ENCODE measurements at regions not wholly inside any gene's neighbourhood (a gene's known extent, or its start where the extent isn't known, plus 50 kb on each side); places are given as distances from the start of the nearest gene placed in this dataset.

DNA sequence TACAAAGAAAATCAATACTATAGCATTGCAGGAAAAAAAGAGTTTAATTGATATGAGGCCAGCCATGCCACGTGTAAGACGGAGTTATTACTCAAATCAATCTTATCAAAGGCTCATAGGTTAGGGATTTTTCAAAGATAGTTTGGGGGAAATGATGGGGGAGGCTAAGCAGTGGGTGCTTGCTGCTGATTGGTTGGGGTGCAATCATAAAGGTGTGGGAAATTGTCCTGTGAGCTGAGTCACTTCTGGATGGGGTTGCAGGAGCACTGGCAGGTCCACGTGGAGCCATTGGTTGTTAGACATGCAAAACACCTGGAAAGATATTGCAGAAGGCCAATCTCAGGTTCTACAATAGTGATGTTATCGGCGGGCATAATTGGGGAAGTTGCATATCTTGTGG, 319.2 kb upstream of the COBL start:
- DNase-seq (ENCODE audit: low spot score in 2 of 2) (no peak), ATAC-seq (replicated peaks; ENCODE audit: extremely low read depth, poor library complexity, severe bottlenecking) (no peak)
- H3K4me1 Mint-ChIP-seq = no peaks in the 10 kb centered on the region
- peaks cover 17% of the 10 kb centered on the region for H3K9me3 Mint-ChIP-seq
- H3K27ac Mint-ChIP-seq (ENCODE audit: low read depth) = no peak overlapping the region
- no peaks in the 10 kb centered on the region for H3K27me3 Mint-ChIP-seq
- no peak overlapping the region for H3K4me3 Mint-ChIP-seq
- H3K36me3 Mint-ChIP-seq (ENCODE audit: insufficient read depth) = peaks cover 3% of the 10 kb centered on the region

DNA sequence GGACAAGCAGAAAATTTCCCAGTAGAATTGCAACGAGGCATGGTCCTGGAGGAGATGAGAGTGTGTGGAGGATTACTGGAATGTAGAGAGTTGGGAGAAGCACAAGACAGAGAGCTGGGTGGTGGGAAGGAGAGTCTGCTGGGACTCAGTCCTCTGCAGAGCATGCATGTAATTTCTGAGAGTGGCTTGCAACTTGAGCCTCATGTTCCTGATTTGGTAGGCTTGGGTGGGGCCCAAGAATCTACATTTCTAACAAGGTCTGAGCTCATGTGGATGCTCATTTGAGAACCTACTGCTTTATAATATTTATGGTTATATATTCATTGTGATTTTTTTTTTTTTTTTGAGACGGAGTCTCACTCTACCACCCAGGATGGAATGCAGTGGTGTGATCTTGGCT, 317.9 kb upstream of the COBL start:
- Mint-ChIP-seq H3K27ac (ENCODE audit: low read depth) (no peak overlapping the region), H3K36me3 (ENCODE audit: insufficient read depth) (peaks cover 4% of the 10 kb centered on the region), H3K4me1 (no peaks in the 10 kb centered on the region), H3K9me3 (peaks cover 17% of the 10 kb centered on the region), H3K27me3 (no peaks in the 10 kb centered on the region), H3K4me3 (no peak overlapping the region)
- DNase-seq (ENCODE audit: low spot score in 2 of 2) = no peak
- ATAC-seq (replicated peaks; ENCODE audit: extremely low read depth, poor library complexity, severe bottlenecking) = no peak

DNA sequence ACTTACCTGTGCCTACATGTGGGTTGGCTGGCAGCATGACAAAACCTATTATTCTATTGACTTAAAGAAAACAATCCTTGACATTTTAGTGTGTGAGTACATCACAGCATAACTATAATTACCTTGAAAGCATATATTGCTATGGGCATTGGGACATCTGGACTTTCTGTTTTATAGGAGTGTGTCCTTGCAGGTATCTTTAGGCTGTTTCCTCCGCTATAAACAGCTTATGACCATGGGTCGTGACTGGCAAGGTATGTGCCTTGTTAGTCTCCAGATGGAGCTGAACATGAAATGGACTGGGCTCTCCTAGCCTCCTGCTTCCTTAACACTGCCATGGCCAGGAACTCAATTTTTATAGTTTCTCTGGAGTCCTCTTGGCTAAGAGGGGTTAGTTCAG, 317.4 kb upstream of the COBL start:
- Mint-ChIP-seq H3K36me3 (ENCODE audit: insufficient read depth) (peaks cover 4% of the 10 kb centered on the region), H3K27ac (ENCODE audit: low read depth) (no peak overlapping the region), H3K27me3 (no peaks in the 10 kb centered on the region), H3K9me3 (peaks cover 17% of the 10 kb centered on the region), H3K4me3 (no peak overlapping the region), H3K4me1 (no peaks in the 10 kb centered on the region)
- no peak for ATAC-seq (replicated peaks; ENCODE audit: extremely low read depth, poor library complexity, severe bottlenecking)
- DNase-seq (ENCODE audit: low spot score in 2 of 2) = no peak

DNA sequence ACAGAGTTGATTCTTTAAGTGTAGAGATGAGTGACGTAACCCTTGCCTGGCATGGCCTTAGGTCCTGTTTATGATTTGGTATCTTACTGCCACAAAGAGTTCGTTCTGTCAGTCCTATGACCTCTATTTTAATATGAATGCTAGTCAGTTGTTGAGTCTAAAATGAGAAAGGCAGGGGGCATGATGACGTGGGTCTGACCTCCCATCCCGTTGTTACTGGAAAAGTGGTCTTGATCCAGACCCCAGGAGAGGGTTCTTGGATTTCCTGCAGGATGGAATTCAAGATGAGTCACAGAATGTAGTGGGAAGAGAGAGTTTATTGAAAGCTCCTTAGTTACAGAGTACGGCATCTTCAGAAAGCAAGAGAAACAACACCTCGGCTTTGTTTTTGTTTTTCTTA, 317.0 kb upstream of the COBL start:
- ATAC-seq (replicated peaks; ENCODE audit: extremely low read depth, poor library complexity, severe bottlenecking) = no peak

DNA sequence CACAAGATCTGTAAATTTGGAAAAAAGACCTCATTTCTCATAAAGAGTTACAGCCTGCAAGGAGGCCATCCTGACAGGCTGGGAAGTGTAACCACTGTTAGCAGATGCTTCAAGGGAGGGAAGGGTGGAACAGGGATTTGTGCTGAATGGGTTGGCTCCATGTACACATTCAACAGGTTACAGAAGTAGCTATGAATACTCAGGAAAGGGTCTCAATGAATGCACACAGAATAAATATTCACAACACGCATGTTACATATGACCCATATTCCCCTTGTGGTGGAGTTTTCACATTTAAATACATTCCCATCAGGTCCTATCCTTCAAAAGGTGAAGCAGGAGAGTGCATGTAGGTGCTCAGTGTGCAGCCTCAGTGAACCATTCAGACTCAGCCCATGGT, 316.4 kb upstream of the COBL start:
- Mint-ChIP-seq H3K27ac (ENCODE audit: low read depth) (no peak overlapping the region), H3K27me3 (no peaks in the 10 kb centered on the region), H3K36me3 (ENCODE audit: insufficient read depth) (peaks cover 4% of the 10 kb centered on the region), H3K4me1 (no peaks in the 10 kb centered on the region), H3K4me3 (no peak overlapping the region), H3K9me3 (peaks cover 17% of the 10 kb centered on the region)
- no peak for ATAC-seq (replicated peaks; ENCODE audit: extremely low read depth, poor library complexity, severe bottlenecking)
- DNase-seq (ENCODE audit: low spot score in 2 of 2) = no peak

More for the DNA sequence above, 317.0 kb upstream of the COBL start:
- Mint-ChIP-seq H3K4me3 (no peak overlapping the region), H3K27me3 (no peaks in the 10 kb centered on the region), H3K36me3 (ENCODE audit: insufficient read depth) (peaks cover 4% of the 10 kb centered on the region), H3K4me1 (no peaks in the 10 kb centered on the region), H3K9me3 (peaks cover 17% of the 10 kb centered on the region), H3K27ac (ENCODE audit: low read depth) (no peak overlapping the region)
- DNase-seq (ENCODE audit: low spot score in 2 of 2) = no peak

DNA sequence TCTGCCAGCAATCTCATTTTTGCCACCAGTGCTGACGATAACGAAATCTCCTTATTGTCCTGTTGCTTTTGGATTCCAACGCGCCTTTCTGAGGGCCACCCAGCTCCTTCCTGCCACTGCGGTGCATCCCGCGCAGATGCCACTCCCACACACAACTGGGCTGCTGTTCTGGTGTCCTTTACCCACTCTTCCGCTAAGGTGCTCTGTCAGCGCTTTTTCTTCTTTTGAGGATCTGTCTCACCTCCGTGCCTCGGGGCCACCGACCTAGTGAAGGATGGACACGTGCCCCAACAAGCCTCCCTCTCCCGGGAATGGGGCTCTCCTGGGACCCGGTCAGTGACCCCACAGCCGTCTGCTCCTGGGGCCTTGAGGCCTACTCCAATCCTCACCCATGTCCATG, 314.3 kb upstream of the COBL start:
- Mint-ChIP-seq H3K4me1 (no peaks in the 10 kb centered on the region), H3K27me3 (no peaks in the 10 kb centered on the region), H3K4me3 (no peak overlapping the region), H3K36me3 (ENCODE audit: insufficient read depth) (peaks cover 4% of the 10 kb centered on the region), H3K9me3 (peaks cover 16% of the 10 kb centered on the region), H3K27ac (ENCODE audit: low read depth) (no peak overlapping the region)
- ATAC-seq (replicated peaks; ENCODE audit: extremely low read depth, poor library complexity, severe bottlenecking) = no peak
- no peak for DNase-seq (ENCODE audit: low spot score in 2 of 2)

DNA sequence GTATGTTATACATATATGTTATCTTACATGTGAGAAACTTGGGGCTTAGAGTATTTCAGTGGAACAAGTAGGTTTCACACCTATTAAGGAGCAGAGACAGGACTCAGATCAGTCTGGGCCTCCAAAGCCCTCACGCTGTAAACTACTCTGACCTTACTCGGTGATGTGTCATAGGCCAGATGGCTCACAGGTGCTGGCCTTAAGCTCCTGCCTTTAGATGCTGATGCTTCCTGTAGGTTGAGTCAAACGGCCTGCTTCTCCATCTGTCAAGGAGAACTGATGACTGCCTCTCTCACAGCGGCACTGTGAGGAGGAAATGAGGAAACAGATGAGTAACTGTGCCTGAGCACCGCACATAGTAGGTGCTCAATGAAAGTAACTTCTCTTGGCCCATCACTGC, 312.6 kb upstream of the COBL start:
- no peak for ATAC-seq (replicated peaks; ENCODE audit: extremely low read depth, poor library complexity, severe bottlenecking)
- Mint-ChIP-seq H3K4me1 (no peaks in the 10 kb centered on the region), H3K27me3 (no peaks in the 10 kb centered on the region), H3K27ac (ENCODE audit: low read depth) (no peak overlapping the region), H3K4me3 (no peak overlapping the region), H3K9me3 (peaks cover 10% of the 10 kb centered on the region), H3K36me3 (ENCODE audit: insufficient read depth) (peaks cover 4% of the 10 kb centered on the region)
- no peak for DNase-seq (ENCODE audit: low spot score in 2 of 2)

DNA sequence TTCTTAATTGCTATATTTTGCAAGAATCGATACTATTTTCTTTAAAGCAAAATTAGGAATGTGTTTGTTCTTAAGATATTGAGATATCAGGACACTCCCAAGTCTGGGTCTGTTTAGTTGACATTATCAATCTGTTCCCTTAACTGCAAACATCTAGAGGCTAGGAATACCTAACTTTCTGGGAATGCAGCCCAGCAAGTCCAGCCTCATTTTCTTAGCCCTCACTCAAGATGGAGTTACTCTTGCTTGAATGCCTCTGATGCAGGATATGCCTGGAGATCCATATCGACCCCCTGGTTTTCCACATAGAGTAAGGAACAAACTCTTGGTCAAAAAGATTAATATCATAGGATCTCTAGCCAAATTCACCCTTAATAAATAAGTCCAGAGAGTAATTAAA, 305.3 kb upstream of the COBL start:
- Mint-ChIP-seq H3K4me3 (no peak overlapping the region), H3K9me3 (peaks cover 26% of the 10 kb centered on the region)

DNA sequence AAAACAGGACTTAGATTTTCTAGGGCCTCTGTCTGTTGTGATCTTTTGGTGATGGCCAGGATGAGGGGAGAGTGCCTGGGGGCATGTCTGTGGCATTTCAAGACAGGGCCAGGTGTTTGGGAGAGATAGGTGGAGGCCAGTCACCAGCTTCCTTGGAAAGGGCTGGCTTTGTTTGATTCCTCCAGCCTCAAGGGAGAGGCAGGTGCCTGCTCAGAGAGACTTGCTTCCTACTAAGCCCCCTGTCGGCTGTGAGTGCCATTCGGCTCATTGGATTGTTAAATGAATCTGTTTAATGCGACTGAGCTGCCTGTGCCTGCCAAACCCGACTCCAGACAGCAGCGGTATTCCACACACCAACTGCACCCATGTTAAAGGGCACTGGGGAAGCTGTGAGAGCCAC, 304.1 kb upstream of the COBL start:
- Mint-ChIP-seq H3K27ac (ENCODE audit: low read depth) (no peak overlapping the region), H3K27me3 (no peaks in the 10 kb centered on the region), H3K4me1 (no peaks in the 10 kb centered on the region), H3K4me3 (no peak overlapping the region), H3K9me3 (peaks cover 26% of the 10 kb centered on the region), H3K36me3 (ENCODE audit: insufficient read depth) (no peaks in the 10 kb centered on the region)
- ATAC-seq (replicated peaks; ENCODE audit: extremely low read depth, poor library complexity, severe bottlenecking) = no peak
- no peak for DNase-seq (ENCODE audit: low spot score in 2 of 2)

More for the DNA sequence above, 305.3 kb upstream of the COBL start:
- Mint-ChIP-seq H3K27ac (ENCODE audit: low read depth) (no peak overlapping the region), H3K4me1 (no peaks in the 10 kb centered on the region), H3K27me3 (no peaks in the 10 kb centered on the region), H3K36me3 (ENCODE audit: insufficient read depth) (no peaks in the 10 kb centered on the region)
- DNase-seq (ENCODE audit: low spot score in 2 of 2) = no peak
- ATAC-seq (replicated peaks; ENCODE audit: extremely low read depth, poor library complexity, severe bottlenecking) = no peak

DNA sequence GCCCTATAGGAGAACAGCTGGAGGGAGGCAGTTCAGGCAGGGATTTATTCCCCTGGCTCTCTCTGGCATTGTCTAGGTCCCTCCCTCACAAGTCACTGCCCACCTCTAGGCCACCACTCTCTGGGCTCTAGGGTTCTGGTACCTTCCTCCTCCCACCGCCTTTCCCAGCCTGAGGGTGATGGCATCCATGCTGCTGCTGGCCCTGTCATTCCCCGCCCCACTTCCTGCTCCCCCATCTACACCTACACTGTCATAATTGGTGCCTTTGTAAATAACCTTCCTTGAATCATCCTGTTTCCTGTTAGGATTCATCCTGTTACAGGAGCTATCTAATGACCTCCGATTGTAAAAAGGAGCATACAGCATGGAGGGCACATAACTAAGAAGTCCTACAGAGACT, 303.3 kb upstream of the COBL start:
- no peaks in the 10 kb centered on the region for H3K36me3 Mint-ChIP-seq (ENCODE audit: insufficient read depth)

DNA sequence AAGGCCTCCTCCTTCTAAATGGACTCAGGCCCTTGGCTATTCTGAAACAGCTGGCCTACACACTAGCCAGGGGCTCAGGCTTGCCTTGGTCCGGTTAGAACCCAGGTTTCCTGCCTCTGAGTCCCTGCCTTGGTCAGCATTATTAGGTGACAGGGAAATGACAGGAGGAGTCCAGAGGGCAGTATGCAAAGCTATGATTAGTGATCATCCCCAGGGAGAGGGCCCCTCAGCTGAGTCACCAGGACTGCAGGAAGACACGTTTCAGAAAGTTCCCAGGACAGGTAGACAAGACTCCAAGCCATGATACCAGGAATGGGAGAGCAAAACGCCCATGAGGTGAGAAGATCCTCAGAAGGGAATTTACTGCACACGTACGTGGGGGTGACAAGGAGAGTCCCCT, 301.1 kb upstream of the COBL start:
- H3K27ac Mint-ChIP-seq (ENCODE audit: low read depth) = no peak overlapping the region
- H3K36me3 Mint-ChIP-seq (ENCODE audit: insufficient read depth) = peaks cover 2% of the 10 kb centered on the region
- H3K9me3 Mint-ChIP-seq = peaks cover 18% of the 10 kb centered on the region
- DNase-seq (ENCODE audit: low spot score in 2 of 2) (no peak), ATAC-seq (replicated peaks; ENCODE audit: extremely low read depth, poor library complexity, severe bottlenecking) (no peak)
- no peaks in the 10 kb centered on the region for H3K27me3 Mint-ChIP-seq
- no peak overlapping the region for H3K4me3 Mint-ChIP-seq
- H3K4me1 Mint-ChIP-seq = no peaks in the 10 kb centered on the region

More for the DNA sequence above, 303.3 kb upstream of the COBL start:
- Mint-ChIP-seq H3K27me3 (no peaks in the 10 kb centered on the region), H3K4me3 (no peak overlapping the region), H3K9me3 (peaks cover 29% of the 10 kb centered on the region), H3K27ac (ENCODE audit: low read depth) (no peak overlapping the region), H3K4me1 (no peaks in the 10 kb centered on the region)
- ATAC-seq (replicated peaks; ENCODE audit: extremely low read depth, poor library complexity, severe bottlenecking) (no peak), DNase-seq (ENCODE audit: low spot score in 2 of 2) (no peak)

DNA sequence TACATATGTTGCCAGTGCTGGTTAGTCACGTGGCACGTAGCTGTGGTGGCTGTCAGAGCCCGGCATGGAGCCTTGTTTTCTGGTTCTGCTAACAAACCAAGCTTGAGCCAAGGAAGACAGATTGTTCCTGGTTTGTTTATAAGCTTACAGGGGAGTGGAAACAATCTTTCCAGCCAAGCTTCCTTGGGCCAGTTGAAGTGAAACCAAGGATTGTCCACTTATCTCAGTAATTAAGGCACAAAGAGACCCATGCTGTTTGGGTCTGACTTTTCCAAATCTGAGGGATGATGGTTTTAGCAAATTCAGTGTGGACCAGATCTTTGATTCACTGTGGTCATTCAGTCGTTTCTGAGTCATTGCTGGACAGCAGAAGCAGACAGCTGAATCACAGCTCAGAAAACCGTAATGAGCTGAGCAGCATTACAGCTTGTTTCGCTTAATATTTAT, 297.3 kb upstream of the COBL start:
- Mint-ChIP-seq H3K4me3 (no peak overlapping the region), H3K27me3 (no peaks in the 10 kb centered on the region), H3K27ac (ENCODE audit: low read depth) (no peak overlapping the region), H3K36me3 (ENCODE audit: insufficient read depth) (peaks cover 2% of the 10 kb centered on the region), H3K9me3 (peaks cover 12% of the 10 kb centered on the region), H3K4me1 (no peaks in the 10 kb centered on the region)
- no peak for DNase-seq (ENCODE audit: low spot score in 2 of 2)
- no peak for ATAC-seq (replicated peaks; ENCODE audit: extremely low read depth, poor library complexity, severe bottlenecking)

DNA sequence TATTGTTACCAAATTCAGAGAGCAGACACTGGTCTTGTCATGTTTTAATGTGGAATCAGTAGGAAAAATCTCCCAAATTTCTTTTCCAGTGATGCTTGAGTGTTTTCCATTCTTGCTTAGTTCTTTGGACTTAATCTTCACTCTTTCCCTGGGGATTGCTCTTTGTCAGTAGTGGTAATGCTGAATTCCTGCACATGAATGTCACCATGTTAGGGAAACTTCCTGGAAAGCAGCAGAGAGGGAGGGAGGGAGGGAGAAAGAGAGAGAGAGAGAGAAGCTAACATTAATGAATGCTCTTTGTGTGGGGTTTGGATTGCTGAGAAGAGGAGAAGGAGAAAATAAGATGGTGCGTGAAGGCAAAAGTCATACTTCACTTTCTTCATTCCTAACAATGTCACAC, 295.3 kb upstream of the COBL start:
- peaks cover 2% of the 10 kb centered on the region for H3K36me3 Mint-ChIP-seq (ENCODE audit: insufficient read depth)
- no peaks in the 10 kb centered on the region for H3K4me1 Mint-ChIP-seq
- ATAC-seq (replicated peaks; ENCODE audit: extremely low read depth, poor library complexity, severe bottlenecking) = no peak
- H3K27me3 Mint-ChIP-seq = no peaks in the 10 kb centered on the region
- H3K9me3 Mint-ChIP-seq = peaks cover 16% of the 10 kb centered on the region
- no peak overlapping the region for H3K4me3 Mint-ChIP-seq
- no peak overlapping the region for H3K27ac Mint-ChIP-seq (ENCODE audit: low read depth)
- DNase-seq (ENCODE audit: low spot score in 2 of 2) = no peak

DNA sequence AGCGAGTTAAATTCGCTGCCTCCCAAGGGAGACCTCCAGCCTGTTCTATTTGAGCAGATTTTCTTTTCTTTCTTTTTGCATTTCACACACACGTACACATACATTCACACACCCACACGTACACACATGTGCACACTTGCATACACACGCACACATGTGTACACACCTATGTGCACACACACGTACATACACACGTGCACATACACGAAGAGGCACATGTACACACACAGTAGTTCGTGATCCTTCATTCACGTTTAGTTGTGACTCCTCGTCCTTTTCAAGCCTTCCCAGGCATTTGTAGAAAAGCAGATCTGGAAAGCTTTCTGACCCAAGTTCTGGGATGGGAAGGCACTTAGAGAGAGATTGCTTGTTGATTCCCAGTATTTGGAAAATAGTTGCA, 290.8 kb upstream of the COBL start:
- H3K4me3 Mint-ChIP-seq = no peak overlapping the region
- no peak for DNase-seq (ENCODE audit: low spot score in 2 of 2)
- H3K9me3 Mint-ChIP-seq = peaks cover 8% of the 10 kb centered on the region
- no peak for ATAC-seq (replicated peaks; ENCODE audit: extremely low read depth, poor library complexity, severe bottlenecking)
- H3K27me3 Mint-ChIP-seq = no peaks in the 10 kb centered on the region
- H3K36me3 Mint-ChIP-seq (ENCODE audit: insufficient read depth) = no peaks in the 10 kb centered on the region
- no peak overlapping the region for H3K27ac Mint-ChIP-seq (ENCODE audit: low read depth)
- no peaks in the 10 kb centered on the region for H3K4me1 Mint-ChIP-seq

Data from central memory CD8-positive, alpha-beta T cell (primary cell).